ACC112 (cell line): ENCODE measurements at regions not wholly inside any gene's neighbourhood (a gene's known extent, or its start where the extent isn't known, plus 50 kb on each side); places are given as distances from the start of the nearest gene placed in this dataset.

ENCODE experiments used
- H2AFZ ChIP-seq: fragments of 200-600 bp; sonication (generic); one replicate; pipeline ENCODE4 v1.6.0; 2017; ENCODE audit warnings: antibody characterized with exemption, low read length; ENCODE audit not compliant: unreplicated experiment
- H3K27ac ChIP-seq: fragments of 200-600 bp; sonication (generic); 2 replicates; pipeline ENCODE4 v1.5.1; 2014; ENCODE audit warnings: low read depth, mild to moderate bottlenecking, antibody characterized with exemption, low read length, moderate library complexity
- H3K27me3 ChIP-seq: fragments of 200-600 bp; sonication (generic); 2 replicates; pipeline ENCODE4 v1.6.1; 2014; ENCODE audit warnings: mild to moderate bottlenecking, antibody characterized with exemption, low read length, moderate library complexity, mixed read lengths; ENCODE audit not compliant: insufficient read depth
- H3K36me3 ChIP-seq: fragments of 200-600 bp; sonication (generic); 2 replicates; pipeline ENCODE4 v1.6.1; 2016; ENCODE audit warnings: mild to moderate bottlenecking, antibody characterized with exemption, low read length, moderate library complexity, mixed read lengths; ENCODE audit not compliant: insufficient read depth
- H3K4me1 ChIP-seq: fragments of 200-600 bp; sonication (generic); one replicate; pipeline ENCODE4 v1.6.1; 2016; ENCODE audit warnings: low read length, mixed read lengths; ENCODE audit not compliant: insufficient read depth, unreplicated experiment, control insufficient read depth
- H3K4me3 ChIP-seq: fragments of 200-600 bp; sonication (generic); 2 replicates; pipeline ENCODE4 v1.5.1; 2014; ENCODE audit warnings: mild to moderate bottlenecking, low read depth, low read length
- H3K79me2 ChIP-seq: fragments of 200-600 bp; sonication (generic); one replicate; pipeline ENCODE4 v1.6.0; 2016; ENCODE audit warnings: low read length; ENCODE audit not compliant: control insufficient read depth, unreplicated experiment, insufficient read depth

DNA sequence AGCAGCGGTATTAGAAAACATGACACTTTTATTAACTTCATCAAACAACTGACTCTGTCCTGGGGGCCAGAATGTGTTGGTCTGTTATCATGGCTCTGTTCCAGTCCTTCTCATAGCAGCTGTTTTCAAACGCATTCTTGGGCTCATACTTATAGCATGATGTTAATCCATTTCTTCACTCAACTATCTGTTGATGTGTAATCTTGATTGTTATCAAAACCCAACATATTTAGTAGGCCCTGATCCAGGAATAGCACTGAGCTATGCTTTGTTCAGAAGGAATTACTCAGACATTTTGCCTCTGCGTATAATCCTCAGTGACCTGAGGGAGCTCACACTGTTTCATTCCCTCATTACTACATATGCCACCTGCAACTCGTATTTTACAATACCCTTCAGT lies 315.9 kb downstream of the BMP4 start:
- no peak overlapping the region for H3K27ac ChIP-seq
- H3K4me1 ChIP-seq: peaks cover 4% of the 10 kb centered on the region
- H3K4me3 ChIP-seq: no peak overlapping the region
- no peaks in the 10 kb centered on the region for H3K79me2 ChIP-seq
- peaks cover 24% of the 10 kb centered on the region for H3K27me3 ChIP-seq
- no peaks in the 10 kb centered on the region for H3K36me3 ChIP-seq
- no peak overlapping the region for H2AFZ ChIP-seq

DNA sequence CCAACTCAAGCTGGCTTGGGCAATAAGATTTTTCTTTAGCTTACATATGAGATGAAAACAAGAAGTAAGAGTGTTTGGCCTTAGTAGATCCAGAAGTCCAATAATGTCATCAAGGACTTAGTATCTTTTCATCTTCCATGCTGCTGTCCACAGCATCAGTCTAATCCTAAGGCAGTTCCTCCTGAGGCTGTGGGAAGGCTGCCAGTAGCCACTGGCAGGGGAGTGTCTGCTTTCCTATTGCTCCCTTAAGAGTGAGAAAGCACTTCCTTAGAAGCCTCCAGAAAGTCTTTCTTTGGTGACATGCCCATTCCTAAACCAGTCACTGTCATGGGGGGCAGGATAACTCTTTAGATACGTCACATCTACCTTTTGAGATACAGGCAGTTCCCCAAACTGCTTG lies 317.7 kb downstream of the BMP4 start:
- Histone ChIP-seq H2AFZ (no peak overlapping the region), H3K27ac (no peak overlapping the region), H3K36me3 (no peaks in the 10 kb centered on the region), H3K4me1 (peaks cover 4% of the 10 kb centered on the region), H3K4me3 (no peak overlapping the region), H3K79me2 (no peaks in the 10 kb centered on the region), H3K27me3 (peaks cover 41% of the 10 kb centered on the region)

DNA sequence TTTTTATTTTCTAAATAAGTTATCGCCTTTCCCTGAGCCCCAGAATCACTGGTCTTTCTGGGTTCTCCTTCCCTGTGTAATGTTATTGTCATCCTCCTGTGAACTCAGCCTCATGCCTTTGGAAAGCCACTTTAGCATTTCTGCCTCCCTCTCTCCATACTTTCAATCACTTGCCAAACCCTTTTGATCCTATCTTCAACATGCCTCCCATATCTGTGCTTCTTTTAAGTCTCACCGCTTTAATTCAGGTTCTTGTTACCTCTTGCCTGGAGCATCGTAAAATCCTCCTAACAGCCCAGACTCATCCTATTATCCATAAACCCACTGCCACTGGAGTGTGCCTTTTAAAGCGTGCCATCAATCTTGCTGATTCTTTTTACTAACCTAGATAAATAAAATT lies 321.8 kb downstream of the BMP4 start:
- no peak overlapping the region for H2AFZ ChIP-seq
- H3K4me3 ChIP-seq: no peak overlapping the region
- H3K79me2 ChIP-seq: no peaks in the 10 kb centered on the region
- peaks cover 46% of the 10 kb centered on the region for H3K27me3 ChIP-seq
- no peak overlapping the region for H3K27ac ChIP-seq
- no peaks in the 10 kb centered on the region for H3K36me3 ChIP-seq
- H3K4me1 ChIP-seq: no peaks in the 10 kb centered on the region

DNA sequence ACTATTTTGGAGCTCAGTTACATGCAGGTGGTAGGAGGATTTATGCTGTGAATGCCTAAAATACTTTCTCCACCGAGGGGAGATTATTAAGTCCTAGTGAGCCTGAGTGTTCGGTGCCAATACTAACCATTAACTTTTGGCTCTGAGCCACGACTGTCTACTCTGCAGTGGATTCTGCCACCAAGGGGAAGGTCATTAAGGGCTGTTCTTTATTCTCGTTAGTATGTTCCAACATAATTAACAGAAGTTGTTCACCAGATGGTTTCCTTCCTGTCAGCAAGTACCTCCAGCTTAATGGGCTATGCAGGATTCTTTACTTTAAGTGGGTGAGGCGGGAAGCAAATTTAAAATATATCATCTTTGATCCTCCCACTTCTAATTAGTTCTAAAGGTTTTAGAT lies 326.3 kb downstream of the BMP4 start:
- no peak overlapping the region for H3K27ac ChIP-seq
- H3K4me1 ChIP-seq: no peaks in the 10 kb centered on the region
- H3K4me3 ChIP-seq: no peak overlapping the region
- H3K79me2 ChIP-seq: no peaks in the 10 kb centered on the region
- H3K27me3 ChIP-seq: peaks cover 48% of the 10 kb centered on the region
- H2AFZ ChIP-seq: no peak overlapping the region
- H3K36me3 ChIP-seq: no peaks in the 10 kb centered on the region

DNA sequence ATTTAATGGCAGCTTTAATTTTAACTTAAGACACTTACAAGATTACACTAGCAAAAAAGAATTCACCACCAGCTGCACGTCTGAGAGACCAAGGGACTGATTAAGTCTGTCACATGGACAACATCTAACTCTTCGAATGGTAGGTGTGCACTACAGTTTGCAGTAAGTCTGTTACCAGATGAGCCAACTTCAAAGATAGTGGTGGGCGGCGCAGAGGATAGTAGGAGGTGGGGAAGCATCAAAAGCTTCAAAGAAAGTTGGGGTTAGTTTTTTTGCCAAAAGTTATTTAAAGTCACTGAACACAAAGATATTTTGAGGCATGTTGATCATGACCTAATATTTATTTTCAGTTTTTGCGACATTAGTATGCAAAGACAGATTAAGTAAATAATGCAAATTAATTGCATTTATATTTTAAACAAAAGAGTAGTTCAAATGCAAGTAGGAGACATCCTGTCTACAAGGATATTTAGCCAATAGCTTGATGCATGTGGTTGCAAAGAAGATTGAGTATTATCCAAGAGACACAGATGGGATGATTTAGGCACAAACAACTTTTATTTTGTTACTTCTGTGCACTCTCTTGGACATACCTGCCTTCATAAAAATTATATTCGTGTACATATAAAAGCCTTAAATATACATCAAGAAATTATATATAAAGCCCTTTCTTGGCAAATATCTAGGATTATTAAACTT lies 327.7 kb downstream of the BMP4 start:
- Histone ChIP-seq H2AFZ (no peak overlapping the region), H3K36me3 (no peaks in the 10 kb centered on the region), H3K27ac (no peak overlapping the region), H3K4me1 (no peaks in the 10 kb centered on the region), H3K79me2 (no peaks in the 10 kb centered on the region), H3K4me3 (no peak overlapping the region), H3K27me3 (peaks cover 43% of the 10 kb centered on the region)

DNA sequence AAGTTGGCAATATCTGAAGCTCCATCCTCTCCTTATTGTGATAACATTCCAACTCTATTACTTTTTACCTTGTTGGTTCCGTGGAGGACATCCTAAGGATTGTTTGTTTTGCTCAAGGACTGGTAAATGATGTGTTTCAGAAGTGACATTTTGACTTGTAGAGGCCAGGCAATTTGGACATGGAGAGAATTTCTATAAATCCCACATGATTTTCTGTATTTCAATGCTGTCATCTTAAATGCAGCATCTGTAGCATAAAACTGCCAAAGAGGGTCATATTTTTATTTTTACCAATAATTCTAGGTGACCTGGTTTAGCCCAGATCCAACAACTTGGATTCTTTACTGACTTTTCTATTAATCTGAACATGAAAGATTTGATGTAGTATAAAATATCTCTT lies 328.4 kb downstream of the BMP4 start:
- Histone ChIP-seq H3K27me3 (peaks cover 45% of the 10 kb centered on the region), H3K36me3 (no peaks in the 10 kb centered on the region), H3K4me1 (no peaks in the 10 kb centered on the region), H3K79me2 (no peaks in the 10 kb centered on the region), H3K27ac (no peak overlapping the region), H3K4me3 (no peak overlapping the region), H2AFZ (no peak overlapping the region)

DNA sequence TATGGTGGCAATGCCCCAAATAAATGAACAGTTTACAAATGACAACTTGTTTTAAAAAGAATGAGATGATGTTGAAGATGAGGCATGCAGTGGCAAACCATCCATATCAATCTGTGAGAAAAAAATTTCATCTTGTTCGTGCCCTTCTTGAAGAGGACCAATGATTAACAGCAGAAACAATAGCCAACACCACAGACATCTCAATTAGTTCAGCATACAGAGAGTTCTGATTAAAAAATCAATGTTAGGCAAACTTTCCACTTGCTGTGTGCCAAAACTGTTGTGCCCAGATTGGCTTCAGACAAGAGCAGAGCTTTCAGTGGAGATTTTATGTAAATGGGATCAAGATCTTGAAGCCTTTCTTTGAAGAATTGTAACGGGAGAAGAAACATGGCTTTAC lies 329.9 kb downstream of the BMP4 start:
- no peaks in the 10 kb centered on the region for H3K4me1 ChIP-seq
- H3K36me3 ChIP-seq: no peaks in the 10 kb centered on the region
- H3K27me3 ChIP-seq: peaks cover 45% of the 10 kb centered on the region
- no peaks in the 10 kb centered on the region for H3K79me2 ChIP-seq
- H2AFZ ChIP-seq: no peak overlapping the region
- H3K4me3 ChIP-seq: no peak overlapping the region
- H3K27ac ChIP-seq: no peak overlapping the region

DNA sequence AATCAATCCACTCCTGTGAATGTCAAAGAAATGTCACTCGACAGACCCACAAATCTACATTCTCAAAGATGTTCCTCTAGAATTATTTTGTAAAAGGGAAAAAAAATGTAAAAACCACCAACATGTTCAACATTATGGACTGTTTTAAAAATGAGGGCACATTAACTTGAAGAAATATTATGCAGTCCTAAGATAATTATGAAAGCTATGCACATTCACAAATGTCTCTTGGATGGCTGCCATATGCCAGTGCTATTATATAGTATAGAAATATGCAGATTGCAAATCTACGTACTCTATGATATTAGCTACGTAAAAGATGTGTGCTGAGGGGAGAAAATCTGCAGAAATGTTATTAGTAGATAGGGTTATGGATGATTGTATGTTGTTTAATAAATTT lies 334.2 kb downstream of the BMP4 start:
- no peaks in the 10 kb centered on the region for H3K4me1 ChIP-seq
- peaks cover 28% of the 10 kb centered on the region for H3K27me3 ChIP-seq
- no peak overlapping the region for H2AFZ ChIP-seq
- no peaks in the 10 kb centered on the region for H3K79me2 ChIP-seq
- no peak overlapping the region for H3K27ac ChIP-seq
- no peak overlapping the region for H3K4me3 ChIP-seq
- no peaks in the 10 kb centered on the region for H3K36me3 ChIP-seq

DNA sequence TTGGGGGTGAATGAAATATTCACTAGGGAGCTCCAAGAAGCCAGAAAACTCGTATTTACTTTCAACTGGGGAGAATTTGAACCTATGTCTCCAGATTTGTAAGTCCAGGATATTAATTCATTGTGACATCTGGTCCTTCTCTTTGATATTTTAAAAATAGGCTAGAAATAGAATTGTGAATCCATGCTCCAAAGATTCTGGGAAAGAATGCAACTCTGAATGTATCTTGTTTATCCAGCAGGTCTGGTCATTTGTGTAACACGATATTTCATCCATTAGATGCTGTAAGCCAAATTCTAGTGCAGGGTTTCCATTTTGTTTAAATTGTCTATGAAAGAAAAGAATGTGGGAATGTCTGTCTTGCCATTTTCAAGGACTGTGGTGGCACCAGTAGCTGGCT lies 334.7 kb downstream of the BMP4 start:
- Histone ChIP-seq H3K36me3 (no peaks in the 10 kb centered on the region), H2AFZ (no peak overlapping the region), H3K27me3 (peaks cover 25% of the 10 kb centered on the region), H3K4me1 (no peaks in the 10 kb centered on the region), H3K4me3 (no peak overlapping the region), H3K79me2 (no peaks in the 10 kb centered on the region), H3K27ac (no peak overlapping the region)

DNA sequence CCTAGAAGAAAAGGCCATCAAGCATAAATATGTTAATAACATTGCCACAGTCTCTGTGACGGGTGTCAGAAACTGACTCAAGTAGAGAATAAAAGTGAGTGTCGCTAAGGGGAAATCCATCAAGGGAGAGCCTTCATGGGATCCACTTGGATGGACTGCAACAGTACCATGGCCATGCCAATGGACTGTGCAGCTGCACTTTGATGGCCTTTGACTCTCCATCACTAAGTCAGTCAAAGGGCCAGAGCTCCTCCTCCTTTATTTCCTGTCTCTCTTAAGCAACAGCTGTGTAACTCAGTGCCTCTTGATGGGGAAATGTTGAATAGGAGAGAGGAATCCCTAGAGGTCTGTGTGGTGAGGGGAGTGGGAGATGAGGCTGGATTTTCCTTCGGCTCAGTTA lies 335.2 kb downstream of the BMP4 start:
- no peaks in the 10 kb centered on the region for H3K4me1 ChIP-seq
- H3K36me3 ChIP-seq: no peaks in the 10 kb centered on the region
- H2AFZ ChIP-seq: no peak overlapping the region
- peaks cover 20% of the 10 kb centered on the region for H3K27me3 ChIP-seq
- H3K4me3 ChIP-seq: no peak overlapping the region
- no peaks in the 10 kb centered on the region for H3K79me2 ChIP-seq
- H3K27ac ChIP-seq: no peak overlapping the region

DNA sequence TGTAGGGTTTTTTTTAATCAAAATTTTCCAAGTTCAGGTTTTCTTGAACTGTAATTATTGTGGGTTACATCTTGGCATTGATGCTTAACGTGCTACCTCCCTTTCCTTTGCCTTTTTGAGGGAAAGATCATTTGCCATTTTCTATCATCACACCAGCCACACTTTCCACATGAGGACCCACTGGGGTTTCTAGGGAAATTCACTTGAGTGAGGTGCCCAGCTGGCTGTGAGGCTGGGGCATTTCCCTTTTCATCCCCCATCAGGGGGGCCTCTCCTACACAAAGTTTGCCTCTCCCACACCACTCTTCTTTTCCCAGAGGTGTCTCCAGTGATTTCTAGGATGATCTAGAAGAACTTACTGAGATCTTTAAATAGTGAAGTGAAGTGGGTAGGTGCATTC lies 335.7 kb downstream of the BMP4 start:
- no peak overlapping the region for H3K27ac ChIP-seq
- no peaks in the 10 kb centered on the region for H3K4me1 ChIP-seq
- peaks cover 18% of the 10 kb centered on the region for H3K27me3 ChIP-seq
- H3K4me3 ChIP-seq: no peak overlapping the region
- H2AFZ ChIP-seq: no peak overlapping the region
- no peaks in the 10 kb centered on the region for H3K36me3 ChIP-seq
- no peaks in the 10 kb centered on the region for H3K79me2 ChIP-seq
